ENCODE measurements at regions not wholly inside any gene's neighbourhood (a gene's known extent, or its start where the extent isn't known, plus 50 kb on each side); places are given as distances from the start of the nearest gene placed in this dataset.

DNA sequence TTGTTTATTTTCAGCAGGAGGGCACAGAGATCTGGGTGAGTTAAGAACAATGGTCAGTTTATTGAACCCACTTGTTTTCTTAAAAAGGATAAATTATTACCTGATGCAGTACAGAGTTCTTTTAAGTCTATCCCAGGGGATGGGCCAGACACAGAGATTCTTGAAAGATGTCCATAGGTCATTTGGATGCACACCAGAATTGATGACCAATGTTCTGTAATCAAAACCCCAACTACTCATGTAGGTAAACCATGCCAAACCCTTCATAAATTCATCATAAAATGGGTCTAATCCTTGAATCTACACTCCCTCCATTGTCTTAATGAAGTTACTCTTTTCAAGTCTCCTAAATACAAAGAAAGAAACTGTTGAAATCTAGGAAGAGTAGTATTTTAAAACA is 273.0 kb upstream of the COL8A1 start:
- H3K4me3 ChIP-seq (ENCODE audit: low read depth, poor library complexity, severe bottlenecking), result no peak overlapping the region
- no peak for DNase-seq (ENCODE audit: low spot score in 2 of 2)
- TF ChIP-seq, protein P1, sequence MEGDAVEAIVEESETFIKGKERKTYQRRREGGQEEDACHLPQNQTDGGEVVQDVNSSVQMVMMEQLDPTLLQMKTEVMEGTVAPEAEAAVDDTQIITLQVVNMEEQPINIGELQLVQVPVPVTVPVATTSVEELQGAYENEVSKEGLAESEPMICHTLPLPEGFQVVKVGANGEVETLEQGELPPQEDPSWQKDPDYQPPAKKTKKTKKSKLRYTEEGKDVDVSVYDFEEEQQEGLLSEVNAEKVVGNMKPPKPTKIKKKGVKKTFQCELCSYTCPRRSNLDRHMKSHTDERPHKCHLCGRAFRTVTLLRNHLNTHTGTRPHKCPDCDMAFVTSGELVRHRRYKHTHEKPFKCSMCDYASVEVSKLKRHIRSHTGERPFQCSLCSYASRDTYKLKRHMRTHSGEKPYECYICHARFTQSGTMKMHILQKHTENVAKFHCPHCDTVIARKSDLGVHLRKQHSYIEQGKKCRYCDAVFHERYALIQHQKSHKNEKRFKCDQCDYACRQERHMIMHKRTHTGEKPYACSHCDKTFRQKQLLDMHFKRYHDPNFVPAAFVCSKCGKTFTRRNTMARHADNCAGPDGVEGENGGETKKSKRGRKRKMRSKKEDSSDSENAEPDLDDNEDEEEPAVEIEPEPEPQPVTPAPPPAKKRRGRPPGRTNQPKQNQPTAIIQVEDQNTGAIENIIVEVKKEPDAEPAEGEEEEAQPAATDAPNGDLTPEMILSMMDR (IDR thresholded peaks at IDR 0.05), result no peak
- TF ChIP-seq POLR2A (IDR thresholded peaks at IDR 0.05), result no peak
- intact Hi-C loops (cut with DNase I; ENCODE audit: low total_unique reads), result no loop called here

DNA sequence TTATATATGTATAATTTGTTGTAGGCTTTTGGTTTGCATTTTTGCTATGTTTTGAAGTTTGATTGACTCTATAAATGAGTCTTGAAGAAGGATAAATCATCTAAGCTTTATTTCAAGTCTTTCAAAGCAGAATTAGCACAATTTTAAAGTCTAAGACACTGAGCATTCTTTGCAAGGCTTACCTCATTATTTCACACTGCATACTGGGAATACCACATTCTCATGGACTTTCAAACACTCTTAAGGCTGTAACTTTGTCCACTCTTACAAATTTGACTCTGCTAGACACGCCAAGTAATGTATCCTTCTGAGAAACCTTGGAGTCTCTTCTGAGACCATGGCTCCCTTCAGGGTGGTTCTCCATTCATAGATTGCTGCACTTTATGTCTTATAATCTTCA is 281.3 kb upstream of the COL8A1 start:
- intact Hi-C loops (cut with DNase I; ENCODE audit: low total_unique reads), result no loop called here
- no peak overlapping the region for H3K4me3 ChIP-seq (ENCODE audit: low read depth, poor library complexity, severe bottlenecking)
- 82 to 91% methylated on average over 1 of the region's 1 CpG for WGBS, 2 donors
- no peak for DNase-seq (ENCODE audit: low spot score in 2 of 2)
- TF ChIP-seq, protein P1 (IDR thresholded peaks at IDR 0.05), result no peak
- TF ChIP-seq POLR2A (IDR thresholded peaks at IDR 0.05), result no peak

DNA sequence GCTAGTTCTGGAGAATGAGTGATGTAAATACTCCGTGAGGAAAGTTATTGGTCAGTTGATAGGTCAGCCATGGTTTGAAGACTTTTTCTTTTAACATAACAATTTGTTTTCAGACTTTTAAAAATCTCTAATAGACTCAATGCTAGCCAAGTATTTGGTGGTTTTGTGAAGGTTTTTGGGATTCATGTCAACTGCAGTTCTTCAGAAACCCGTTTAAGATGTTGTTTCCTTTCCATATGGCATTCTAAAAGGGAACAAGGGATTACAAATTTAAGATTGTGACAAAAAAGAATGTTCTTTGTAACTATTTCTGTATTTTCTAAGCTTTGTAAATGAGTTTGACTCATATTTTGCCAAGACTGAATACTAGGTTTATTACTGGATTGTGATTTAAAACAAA is 281.7 kb upstream of the COL8A1 start:
- no peak for DNase-seq (ENCODE audit: low spot score in 2 of 2)
- H3K4me3 ChIP-seq (ENCODE audit: low read depth, poor library complexity, severe bottlenecking), result no peak overlapping the region
- TF ChIP-seq, protein P1 (IDR thresholded peaks at IDR 0.05), result no peak
- no peak for TF ChIP-seq POLR2A (IDR thresholded peaks at IDR 0.05)
- 61 to 63% methylated on average over 2 of the region's 2 CpGs for WGBS, 2 donors
- intact Hi-C loops (cut with DNase I; ENCODE audit: low total_unique reads), result no loop called here

GRCh38 chr3:99355465-99355864 is 282.9 kb upstream of the COL8A1 start:
- intact Hi-C loops (cut with DNase I; ENCODE audit: low total_unique reads), result no loop called here
- H3K4me3 ChIP-seq (ENCODE audit: low read depth, poor library complexity, severe bottlenecking), result no peak overlapping the region
- no peak for DNase-seq (ENCODE audit: low spot score in 2 of 2)
- no peak for TF ChIP-seq POLR2A (IDR thresholded peaks at IDR 0.05)
- TF ChIP-seq, protein P1 (IDR thresholded peaks at IDR 0.05), result no peak
- WGBS, 2 donors, result 84 to 89% methylated on average over 2 of the region's 2 CpGs

DNA sequence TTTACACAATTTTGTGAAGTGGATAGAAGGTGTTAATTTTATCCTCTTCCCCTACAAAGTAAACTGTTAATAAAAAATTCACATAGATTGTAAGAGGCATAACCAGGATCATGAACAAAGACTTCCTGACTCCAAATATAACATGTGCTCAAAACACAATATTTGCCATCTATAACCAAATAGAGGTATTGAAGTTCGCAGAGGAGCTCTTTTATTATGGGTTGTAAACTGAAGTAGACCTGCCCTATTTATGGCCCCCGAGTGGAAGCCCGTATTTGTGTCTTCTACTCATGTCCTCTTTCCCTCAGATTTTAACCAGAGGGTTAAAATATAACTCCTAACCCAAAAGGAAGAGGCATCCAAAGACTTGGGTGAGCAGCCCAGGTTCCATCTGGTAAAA is 285.6 kb upstream of the COL8A1 start:
- TF ChIP-seq POLR2A (IDR thresholded peaks at IDR 0.05), result no peak
- TF ChIP-seq, protein P1 (IDR thresholded peaks at IDR 0.05), result no peak
- DNase-seq (ENCODE audit: low spot score in 2 of 2), result no peak
- intact Hi-C loops (cut with DNase I; ENCODE audit: low total_unique reads), result no loop called here
- 86 to 88% methylated on average over 3 of the region's 3 CpGs for WGBS, 2 donors
- no peak overlapping the region for H3K4me3 ChIP-seq (ENCODE audit: low read depth, poor library complexity, severe bottlenecking)

DNA sequence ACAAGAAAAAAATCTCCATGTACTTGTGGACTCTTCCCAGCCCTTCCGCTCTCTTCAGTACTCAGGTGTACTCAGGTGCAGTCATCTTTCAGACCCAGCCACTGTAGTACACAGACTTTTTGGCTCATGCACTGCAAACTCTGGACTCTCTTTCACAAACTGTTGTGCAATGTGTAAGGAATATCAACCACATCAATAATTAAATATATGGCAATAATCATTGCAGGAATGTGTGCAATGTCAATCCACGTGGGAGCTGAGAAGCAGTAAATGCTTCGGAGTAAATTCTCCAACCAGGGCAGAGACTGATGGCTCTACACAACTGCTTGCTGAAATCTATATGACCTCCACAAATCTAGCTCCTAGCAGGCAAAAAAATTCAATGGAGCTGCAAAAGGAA is 287.3 kb upstream of the COL8A1 start:
- DNase-seq (ENCODE audit: low spot score in 2 of 2), result no peak
- 47 to 64% methylated on average over 3 of the region's 3 CpGs for WGBS, 2 donors
- intact Hi-C loops (cut with DNase I; ENCODE audit: low total_unique reads), result no loop called here
- H3K4me3 ChIP-seq (ENCODE audit: low read depth, poor library complexity, severe bottlenecking), result no peak overlapping the region
- TF ChIP-seq, protein P1 (IDR thresholded peaks at IDR 0.05), result no peak
- TF ChIP-seq POLR2A (IDR thresholded peaks at IDR 0.05), result no peak
